Esophagus muscularis mucosa (tissue), 4 donors: ENCODE measurements at regions not wholly inside any gene's neighbourhood (a gene's known extent, or its start where the extent isn't known, plus 50 kb on each side); places are given as distances from the start of the nearest gene placed in this dataset.

Experiments used
- EP300 ChIP-seq: sonication (generic); formaldehyde crosslinking; IDR thresholded peaks from one replicate; pipeline ENCODE4 v1.6.1; 2017; ENCODE audit warnings: antibody characterized with exemption
- POLR2A ChIP-seq: fragments of 450-650 bp; IDR thresholded peaks from one replicate; pipeline ENCODE4 v1.6.1; 2017; ENCODE audit warnings: antibody characterized with exemption, moderate library complexity, mild to moderate bottlenecking, low read depth
- TF ChIP-seq, protein P1 (sequence below), 3 experiments: fragments of 200-600 bp in 2 of 3; fragments of 450-650 bp in 1 of 3; sonication (generic) in 2 of 3; IDR thresholded peaks; one replicate each; pipeline ENCODE4 v1.5.1; 2017 to 2019; ENCODE audit warnings: antibody characterized with exemption in 3 of 3, mild to moderate bottlenecking in 2 of 3, moderate library complexity in 1 of 3

DNA sequence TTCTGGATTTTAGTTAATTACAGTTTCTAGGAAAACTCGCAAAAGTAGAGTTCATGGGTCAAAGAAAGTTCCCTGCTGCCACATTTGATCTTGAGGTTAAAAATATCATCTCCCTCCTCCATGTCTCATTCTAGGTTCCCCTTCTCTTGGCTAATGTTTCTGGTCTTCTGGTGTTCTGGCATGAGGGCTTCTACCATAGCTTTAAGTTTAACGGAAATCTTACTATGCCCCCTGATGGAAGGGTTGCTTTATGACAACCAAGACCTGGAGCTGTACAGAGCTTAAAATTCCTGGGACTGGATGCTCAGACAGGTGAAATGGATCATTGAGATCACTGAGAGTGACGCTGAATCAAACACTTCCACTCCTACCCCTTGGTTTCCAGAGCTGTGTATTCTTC, 1881.7 kb downstream of the MRPL39 start:
- no peak for TF ChIP-seq POLR2A
- TF ChIP-seq, protein P1, sequence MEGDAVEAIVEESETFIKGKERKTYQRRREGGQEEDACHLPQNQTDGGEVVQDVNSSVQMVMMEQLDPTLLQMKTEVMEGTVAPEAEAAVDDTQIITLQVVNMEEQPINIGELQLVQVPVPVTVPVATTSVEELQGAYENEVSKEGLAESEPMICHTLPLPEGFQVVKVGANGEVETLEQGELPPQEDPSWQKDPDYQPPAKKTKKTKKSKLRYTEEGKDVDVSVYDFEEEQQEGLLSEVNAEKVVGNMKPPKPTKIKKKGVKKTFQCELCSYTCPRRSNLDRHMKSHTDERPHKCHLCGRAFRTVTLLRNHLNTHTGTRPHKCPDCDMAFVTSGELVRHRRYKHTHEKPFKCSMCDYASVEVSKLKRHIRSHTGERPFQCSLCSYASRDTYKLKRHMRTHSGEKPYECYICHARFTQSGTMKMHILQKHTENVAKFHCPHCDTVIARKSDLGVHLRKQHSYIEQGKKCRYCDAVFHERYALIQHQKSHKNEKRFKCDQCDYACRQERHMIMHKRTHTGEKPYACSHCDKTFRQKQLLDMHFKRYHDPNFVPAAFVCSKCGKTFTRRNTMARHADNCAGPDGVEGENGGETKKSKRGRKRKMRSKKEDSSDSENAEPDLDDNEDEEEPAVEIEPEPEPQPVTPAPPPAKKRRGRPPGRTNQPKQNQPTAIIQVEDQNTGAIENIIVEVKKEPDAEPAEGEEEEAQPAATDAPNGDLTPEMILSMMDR (IDR thresholded peaks at IDR 0.05) = no peak
- no peak for TF ChIP-seq EP300
